Transverse colon (tissue), 4 donors: ENCODE measurements at regions not wholly inside any gene's neighbourhood (a gene's known extent, or its start where the extent isn't known, plus 50 kb on each side); places are given as distances from the start of the nearest gene placed in this dataset.

Source experiments
- DNase-seq: peaks from one replicate; pipeline ENCODE4 v3.0.0-alpha.2; 2019
- H3K27ac ChIP-seq, 4 donors: fragments of 200-600 bp; sonication (generic); 2 replicates each; pipeline ENCODE4 v1.5.1; 2016 to 2018; ENCODE audit warnings: inconsistent platforms in 4 of 4
- H3K27me3 ChIP-seq: fragments of 200-600 bp; sonication (generic); 2 replicates; pipeline ENCODE4 v1.5.1; 2017; ENCODE audit warnings: inconsistent platforms
- H3K36me3 ChIP-seq, 4 donors: fragments of 200-600 bp; sonication (generic); 2 replicates each; pipeline ENCODE4 v1.5.1; 2017 to 2019; ENCODE audit warnings: inconsistent platforms in 4 of 4
- H3K4me1 ChIP-seq, 4 donors: fragments of 200-600 bp; sonication (generic); 2 replicates each; pipeline ENCODE4 v1.5.1; 2017 to 2020; ENCODE audit warnings: inconsistent platforms in 4 of 4
- H3K4me3 ChIP-seq, 4 donors: fragments of 200-600 bp; sonication (generic); 1 replicate in 1 of 4; 2 replicates in 3 of 4; pipeline versions ENCODE4 v1.5.1 to v1.6.1; 2017 to 2019; ENCODE audit warnings: inconsistent platforms in 4 of 4
- H3K9me3 ChIP-seq, 2 donors: fragments of 200-600 bp; sonication (generic); 2 replicates each; pipeline ENCODE4 v1.5.1; 2017 to 2019; ENCODE audit warnings: inconsistent platforms in 2 of 2
- CTCF ChIP-seq, 5 experiments: fragments of 200-600 bp in 3 of 5; fragments of 450-650 bp in 2 of 5; sonication (generic) in 3 of 5; IDR thresholded peaks; 1 replicate in 2 of 5; 2 replicates in 3 of 5; pipeline ENCODE4 v1.5.1; 2016 to 2017; ENCODE audit warnings: antibody characterized with exemption in 5 of 5, inconsistent platforms in 3 of 5, mild to moderate bottlenecking in 2 of 5, moderate library complexity in 1 of 5
- EP300 ChIP-seq: sonication (generic); formaldehyde crosslinking; IDR thresholded peaks from one replicate; pipeline ENCODE4 v1.6.1; 2017; ENCODE audit warnings: antibody characterized with exemption, low read depth
- POLR2A ChIP-seq: fragments of 450-650 bp; IDR thresholded peaks from one replicate; pipeline ENCODE4 v1.6.1; 2016; ENCODE audit warnings: antibody characterized with exemption, mild to moderate bottlenecking, moderate library complexity
- POLR2AphosphoS5 ChIP-seq, 3 donors: sonication (generic); formaldehyde crosslinking; IDR thresholded peaks; one replicate each; pipeline ENCODE4 v1.6.1; 2016; ENCODE audit warnings: antibody characterized with exemption in 3 of 3
- WGBS, 2 donors: methylation state at CpG; one replicate each; pipeline ENCODE4 v1.1.5; 2018; ENCODE audit warnings: low coverage in 1 of 2; 5-methylcytosine and 5-hydroxymethylcytosine counted together
- in situ Hi-C, 4 donors: fragments of 200-750 bp; cut with MboI; loops; one replicate each; pipeline versions ENCODE4 v1.15.0 to v1.15.1; 2017; ENCODE audit warnings: low sequenced_read_pairs in 3 of 4, low pct_ligation_motif_present in 1 of 4, low pct_unique_long_range_greater_than_20kb in 1 of 4
- intact Hi-C: fragments of 100-400 bp; cut with DNase I; formaldehyde crosslinking; loops from one replicate; pipeline ENCODE4 v1.15.1; 2023; ENCODE audit warnings: low total_unique reads

- 39 to 58% methylated on average over 1 of the region's 1 CpG for WGBS, 2 donors
- Histone ChIP-seq H3K27me3 (no peaks in the 10 kb centered on the region), H3K4me3 (no peak overlapping the region), H3K9me3 (no peaks in the 10 kb centered on the region), H3K36me3 (no peaks in the 10 kb centered on the region), H3K4me1 (no peaks in the 10 kb centered on the region), H3K27ac (no peak overlapping the region)
- no peak for DNase-seq
- in situ Hi-C loops (no loop called here), intact Hi-C loops (no loop called here)
- TF ChIP-seq POLR2A: no peak
Observed at GRCh38 chr13:61728471-61728870, 312.8 kb upstream of the PCDH20 start.

GRCh38 chr13:61727767-61728166 is 312.1 kb upstream of the PCDH20 start:
- in situ Hi-C loops (no loop called here), intact Hi-C loops (no loop called here)
- Histone ChIP-seq H3K4me1 (no peaks in the 10 kb centered on the region), H3K9me3 (no peaks in the 10 kb centered on the region), H3K27ac (no peak overlapping the region), H3K4me3 (no peak overlapping the region), H3K36me3 (no peaks in the 10 kb centered on the region), H3K27me3 (no peaks in the 10 kb centered on the region)
- no peak for DNase-seq
- 25 to 44% methylated on average over 2 of the region's 2 CpGs for WGBS, 2 donors
- no peak for TF ChIP-seq POLR2A
- no peak for TF ChIP-seq EP300
- TF ChIP-seq CTCF (IDR thresholded peaks at IDR 0.05): no peak
- no peak for TF ChIP-seq POLR2AphosphoS5 (IDR thresholded peaks at IDR 0.05)

DNA sequence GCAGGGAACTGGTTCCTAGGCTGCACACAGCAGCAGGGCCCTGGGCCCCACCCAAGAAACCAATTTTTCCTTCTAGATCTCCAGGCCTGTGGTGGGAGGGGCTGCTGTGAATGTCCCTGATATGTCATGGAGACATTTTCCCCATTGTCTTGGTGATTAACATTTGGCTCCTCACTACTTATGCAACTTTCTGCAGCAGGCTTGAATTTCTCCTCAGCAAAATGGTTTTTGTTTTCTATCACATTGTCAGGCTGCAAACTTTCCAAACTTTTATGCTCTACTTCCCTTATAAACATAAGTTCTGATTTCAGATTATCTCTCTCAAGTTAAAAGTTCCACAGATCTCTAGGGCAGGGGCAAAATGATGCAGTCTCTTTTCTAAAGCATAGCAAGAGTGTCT is 310.2 kb upstream of the PCDH20 start:
- Histone ChIP-seq H3K27me3 (no peaks in the 10 kb centered on the region), H3K9me3 (no peaks in the 10 kb centered on the region), H3K27ac (no peak overlapping the region), H3K4me3 (no peak overlapping the region), H3K4me1 (no peaks in the 10 kb centered on the region), H3K36me3 (no peaks in the 10 kb centered on the region)
- intact Hi-C loops: no loop called here
- in situ Hi-C loops: no loop called here
- DNase-seq: no peak
- TF ChIP-seq EP300: no peak
- TF ChIP-seq POLR2A: no peak
- TF ChIP-seq POLR2AphosphoS5 (IDR thresholded peaks at IDR 0.05): no peak
- TF ChIP-seq CTCF (IDR thresholded peaks at IDR 0.05): no peak

GRCh38 chr13:61722119-61722518 is 306.5 kb upstream of the PCDH20 start:
- in situ Hi-C loops (no loop called here), intact Hi-C loops (no loop called here)
- WGBS, 2 donors: 62 to 71% methylated on average over 2 of the region's 2 CpGs
- no peaks in the 10 kb centered on the region for H3K36me3 ChIP-seq
- H3K9me3 ChIP-seq: no peaks in the 10 kb centered on the region
- no peak overlapping the region for H3K27ac ChIP-seq
- no peak overlapping the region for H3K4me3 ChIP-seq
- no peak for DNase-seq
- no peaks in the 10 kb centered on the region for H3K27me3 ChIP-seq
- TF ChIP-seq POLR2AphosphoS5 (IDR thresholded peaks at IDR 0.05) (no peak), POLR2A (no peak), EP300 (no peak), CTCF (IDR thresholded peaks at IDR 0.05) (no peak)
- H3K4me1 ChIP-seq: no peaks in the 10 kb centered on the region

GRCh38 chr13:61712621-61713020 is 297.0 kb upstream of the PCDH20 start:
- DNase-seq: no peak

More at GRCh38 chr13:61712621-61713020, 297.0 kb upstream of the PCDH20 start:
- H3K27me3 ChIP-seq: no peaks in the 10 kb centered on the region
- H3K27ac ChIP-seq: no peak overlapping the region
- 44 to 58% methylated on average over 1 of the region's 1 CpG for WGBS, 2 donors
- H3K4me1 ChIP-seq: no peaks in the 10 kb centered on the region
- no peaks in the 10 kb centered on the region for H3K36me3 ChIP-seq
- no peak for TF ChIP-seq CTCF (IDR thresholded peaks at IDR 0.05)
- TF ChIP-seq EP300: no peak
- no peak for TF ChIP-seq POLR2AphosphoS5 (IDR thresholded peaks at IDR 0.05)
- no peak for TF ChIP-seq POLR2A
- in situ Hi-C loops: no loop called here
- intact Hi-C loops: no loop called here
- no peak overlapping the region for H3K4me3 ChIP-seq
- H3K9me3 ChIP-seq: no peaks in the 10 kb centered on the region
